ENCODE measurements at regions not wholly inside any gene's neighbourhood (a gene's known extent, or its start where the extent isn't known, plus 50 kb on each side); places are given as distances from the start of the nearest gene placed in this dataset.

GRCh38 chr19:31625056-31625455 is 275.8 kb upstream of the TSHZ3 start:
- no peak for TF ChIP-seq EP300 (IDR thresholded peaks at IDR 0.05)
- TF ChIP-seq CTCF (IDR thresholded peaks at IDR 0.05) = no peak
- TF ChIP-seq POLR2A (IDR thresholded peaks at IDR 0.05) = no peak

All from gastroesophageal sphincter (tissue), 3 donors.